NCI-H1105 (cell line): ENCODE measurements at regions not wholly inside any gene's neighbourhood (a gene's known extent, or its start where the extent isn't known, plus 50 kb on each side); places are given as distances from the start of the nearest gene placed in this dataset.
"Not testable (repeated sequence)": the region's sequence is repeated elsewhere in the genome, so short reads cannot be mapped to it uniquely, and the experiment has no call there.

Source experiments
- DNase-seq: peaks from one replicate; lab custom pipeline; 2025; lab: John Stamatoyannopoulos, UW

- DNase-seq, result no peak
These were observed 190.0 kb downstream of the OLFM1 start for GRCh38 chr9:135277219-135278201.

- DNase-seq, result no peak
These were observed 191.1 kb downstream of the OLFM1 start for GRCh38 chr9:135278586-135278985.

GRCh38 chr9:135279385-135279784 is 191.9 kb downstream of the OLFM1 start:
- DNase-seq, result no peak

GRCh38 chr9:135279834-135280393 is 192.4 kb downstream of the OLFM1 start:
- DNase-seq, result no peak

GRCh38 chr9:135280666-135281065 is 193.2 kb downstream of the OLFM1 start:
- no peak for DNase-seq

- no peak for DNase-seq
These were observed 193.7 kb downstream of the OLFM1 start for GRCh38 chr9:135281151-135281550.

- peak; percentile 91 for DNase-seq
These were observed 194.6 kb downstream of the OLFM1 start for GRCh38 chr9:135281791-135282737.

GRCh38 chr9:135282808-135283207 is 195.3 kb downstream of the OLFM1 start:
- no peak for DNase-seq

GRCh38 chr9:135283671-135284070 is 195.9 kb upstream of the PPP1R26 start:
- DNase-seq, result no peak

GRCh38 chr9:135284386-135285134 is 195.0 kb upstream of the PPP1R26 start:
- no peak for DNase-seq

GRCh38 chr9:135286187-135286925 is 193.2 kb upstream of the PPP1R26 start:
- not testable (repeated sequence) for DNase-seq

GRCh38 chr9:135286961-135287360 is 192.6 kb upstream of the PPP1R26 start:
- no peak for DNase-seq

- no peak for DNase-seq
These were observed 192.0 kb upstream of the PPP1R26 start for GRCh38 chr9:135287627-135288026.

GRCh38 chr9:135288054-135288453 is 191.5 kb upstream of the PPP1R26 start:
- DNase-seq, result no peak

- no peak for DNase-seq
These were observed 190.5 kb upstream of the PPP1R26 start for GRCh38 chr9:135289081-135289491.

- no peak for DNase-seq
These were observed 189.5 kb upstream of the PPP1R26 start for GRCh38 chr9:135290086-135290485.

GRCh38 chr9:135290566-135290965 is 189.0 kb upstream of the PPP1R26 start:
- DNase-seq, result no peak

GRCh38 chr9:135291165-135291564 is 188.4 kb upstream of the PPP1R26 start:
- DNase-seq, result no peak

- DNase-seq, result no peak
These were observed 184.7 kb upstream of the PPP1R26 start for GRCh38 chr9:135294836-135295235.

- DNase-seq, result no peak
These were observed 183.9 kb upstream of the PPP1R26 start for GRCh38 chr9:135295551-135296300.
